ENCODE measurements at regions not wholly inside any gene's neighbourhood (a gene's known extent, or its start where the extent isn't known, plus 50 kb on each side); places are given as distances from the start of the nearest gene placed in this dataset.
A peak's percentile ranks its signal among the peaks of the same experiment; 100 is the strongest.

- BruUV-seq (replicated peaks) = no TSS peak
- no peak for TF ChIP-seq CTCF (IDR thresholded peaks at IDR 0.05; ENCODE audit: unreplicated experiment)
- Mint-ChIP-seq H3K9me3 (ENCODE audit: low read depth, unreplicated experiment) (no peaks in the 10 kb centered on the region), H3K36me3 (ENCODE audit: insufficient read depth, unreplicated experiment) (no peaks in the 10 kb centered on the region), H3K27ac (ENCODE audit: unreplicated experiment) (no peak overlapping the region), H3K4me3 (ENCODE audit: low read depth, unreplicated experiment) (no peak overlapping the region), H3K4me1 (ENCODE audit: low read depth, unreplicated experiment) (no peaks in the 10 kb centered on the region), H3K27me3 (ENCODE audit: unreplicated experiment) (no peaks in the 10 kb centered on the region)
- intact Hi-C loops (cut with micrococcal nuclease; ENCODE audit: unreplicated experiment) = loop anchor here (1.0 kb wide), 1 partner anchor 91 kb away; no protein-coding TSS in a partner anchor
- peak; percentile 8 for DNase-seq
- CTCF ChIA-PET = interaction anchor here (1.5 kb wide), 1 partner anchor 397 kb away, joined by 4 read pairs; the partner anchor contains the start of gene HS3ST5
Observed at GRCh38 chr6:114740547-114740946, 397.7 kb upstream of the HS3ST5 start.

GRCh38 chr6:114739656-114740055, 396.8 kb upstream of the HS3ST5 start:
- Mint-ChIP-seq H3K27me3 (ENCODE audit: unreplicated experiment) (no peaks in the 10 kb centered on the region), H3K36me3 (ENCODE audit: insufficient read depth, unreplicated experiment) (no peaks in the 10 kb centered on the region), H3K27ac (ENCODE audit: unreplicated experiment) (no peak overlapping the region), H3K9me3 (ENCODE audit: low read depth, unreplicated experiment) (no peaks in the 10 kb centered on the region), H3K4me3 (ENCODE audit: low read depth, unreplicated experiment) (no peak overlapping the region), H3K4me1 (ENCODE audit: low read depth, unreplicated experiment) (no peaks in the 10 kb centered on the region)
- no peak for TF ChIP-seq CTCF (IDR thresholded peaks at IDR 0.05; ENCODE audit: unreplicated experiment)
- intact Hi-C loops (cut with micrococcal nuclease; ENCODE audit: unreplicated experiment) = loop anchor here (1.0 kb wide), 1 partner anchor 90 kb away; no protein-coding TSS in a partner anchor
- BruUV-seq (replicated peaks) = no TSS peak
- CTCF ChIA-PET = interaction anchor here (1.5 kb wide), 1 partner anchor 396 kb away, joined by 4 read pairs; the partner anchor contains the start of gene HS3ST5
- DNase-seq = peak; percentile 41

GRCh38 chr6:114735025-114735735, 392.4 kb upstream of the HS3ST5 start:
- H3K4me1 Mint-ChIP-seq (ENCODE audit: low read depth, unreplicated experiment) = no peaks in the 10 kb centered on the region
- H3K27me3 Mint-ChIP-seq (ENCODE audit: unreplicated experiment) = no peaks in the 10 kb centered on the region
- no peak for DNase-seq
- no peaks in the 10 kb centered on the region for H3K9me3 Mint-ChIP-seq (ENCODE audit: low read depth, unreplicated experiment)
- H3K27ac Mint-ChIP-seq (ENCODE audit: unreplicated experiment) = no peak overlapping the region
- H3K36me3 Mint-ChIP-seq (ENCODE audit: insufficient read depth, unreplicated experiment) = no peaks in the 10 kb centered on the region
- CTCF ChIA-PET = interaction anchor here (0.6 to 0.8 kb wide), 2 partner anchors 10 to 816 kb away, joined by 3 to 11 read pairs; no protein-coding TSS in a partner anchor
- intact Hi-C loops (cut with micrococcal nuclease; ENCODE audit: unreplicated experiment) = no loop called here
- H3K4me3 Mint-ChIP-seq (ENCODE audit: low read depth, unreplicated experiment) = no peak overlapping the region
- no TSS peak for BruUV-seq (replicated peaks)
- no peak for TF ChIP-seq CTCF (IDR thresholded peaks at IDR 0.05; ENCODE audit: unreplicated experiment)

GRCh38 chr6:114733596-114733995, 390.8 kb upstream of the HS3ST5 start:
- Mint-ChIP-seq H3K27ac (ENCODE audit: unreplicated experiment) (no peak overlapping the region), H3K9me3 (ENCODE audit: low read depth, unreplicated experiment) (no peaks in the 10 kb centered on the region), H3K27me3 (ENCODE audit: unreplicated experiment) (no peaks in the 10 kb centered on the region), H3K36me3 (ENCODE audit: insufficient read depth, unreplicated experiment) (no peaks in the 10 kb centered on the region), H3K4me3 (ENCODE audit: low read depth, unreplicated experiment) (no peak overlapping the region), H3K4me1 (ENCODE audit: low read depth, unreplicated experiment) (no peaks in the 10 kb centered on the region)
- no TSS peak for BruUV-seq (replicated peaks)
- no peak for DNase-seq
- CTCF ChIA-PET = no interaction called here
- TF ChIP-seq CTCF (IDR thresholded peaks at IDR 0.05; ENCODE audit: unreplicated experiment) = no peak
- intact Hi-C loops (cut with micrococcal nuclease; ENCODE audit: unreplicated experiment) = no loop called here

Data from Calu3 (cell line).